A673 (cell line): ENCODE measurements at regions not wholly inside any gene's neighbourhood (a gene's known extent, or its start where the extent isn't known, plus 50 kb on each side); places are given as distances from the start of the nearest gene placed in this dataset.

Experiments used
- BruUV-seq: library from RNA; stranded (reverse); fragments of 400-500 nt; replicated peaks from 2 replicates; lab custom pipeline; 2021; lab: Mats Ljungman, UMichigan
- CTCF ChIA-PET: fragments of 300-600 bp; sonication (Branson Sonifier 250); formaldehyde crosslinking; loops from one replicate; lab custom pipeline; 2022; ENCODE audit warnings: antibody characterized with exemption; lab: Charles Lee
- POLR2A ChIA-PET: fragments of 300-600 bp; sonication (Branson Sonifier 250); formaldehyde crosslinking; loops from one replicate; lab custom pipeline; 2022; ENCODE audit warnings: antibody characterized with exemption; ENCODE audit not compliant: low non-redundant PET; lab: Charles Lee
- DNase-seq: peaks from one replicate; pipeline ENCODE4 v3.0.0-alpha.2; 2015; ENCODE audit warnings: low spot score
- H3K27ac ChIP-seq: fragments of 200-600 bp; sonication (generic); 2 replicates; pipeline ENCODE4 v1.5.1; 2016; ENCODE audit warnings: mixed run types, low read depth, mild to moderate bottlenecking, mixed read lengths, antibody characterized with exemption, low read length; ENCODE audit not compliant: poor library complexity, severe bottlenecking
- H3K27me3 ChIP-seq: fragments of 200-600 bp; sonication (generic); replicated peaks from 2 replicates; pipeline ENCODE4 v1.6.1; 2017; ENCODE audit warnings: mixed run types, low read depth, mild to moderate bottlenecking, mixed read lengths, antibody characterized with exemption, low read length; ENCODE audit not compliant: insufficient read depth, poor library complexity
- H3K36me3 ChIP-seq: fragments of 200-600 bp; sonication (generic); 2 replicates; pipeline ENCODE4 v1.6.1; 2016; ENCODE audit warnings: mixed run types, mild to moderate bottlenecking, mixed read lengths, antibody characterized with exemption, low read length; ENCODE audit not compliant: insufficient read depth, poor library complexity, severe bottlenecking
- H3K4me1 ChIP-seq: fragments of 200-600 bp; sonication (generic); 2 replicates; pipeline ENCODE4 v1.6.1; 2017; ENCODE audit warnings: mixed run types, mild to moderate bottlenecking, mixed read lengths, antibody characterized with exemption, low read length; ENCODE audit not compliant: insufficient read depth, poor library complexity, severe bottlenecking
- H3K4me3 ChIP-seq: fragments of 200-600 bp; sonication (generic); 2 replicates; pipeline ENCODE4 v1.5.1; 2016; ENCODE audit warnings: low read depth, mixed run types, mild to moderate bottlenecking, mixed read lengths, low read length; ENCODE audit not compliant: poor library complexity, severe bottlenecking
- H3K9me3 ChIP-seq: fragments of 200-600 bp; sonication (generic); 2 replicates; pipeline ENCODE4 v1.6.1; 2016; ENCODE audit warnings: mixed run types, low read depth, mild to moderate bottlenecking, mixed read lengths, antibody characterized with exemption, low read length; ENCODE audit not compliant: poor library complexity, severe bottlenecking
- EZH2 ChIP-seq: fragments of 200-600 bp; sonication (generic); IDR thresholded peaks from 2 replicates; pipeline ENCODE4 v1.6.1; 2017; ENCODE audit warnings: borderline replicate concordance, low read depth, mild to moderate bottlenecking, mixed read lengths, antibody characterized with exemption, low read length; ENCODE audit not compliant: poor library complexity, severe bottlenecking
- intact Hi-C: fragments of 100-400 bp; cut with micrococcal nuclease; formaldehyde crosslinking; loops from one replicate; pipeline ENCODE4 v1.10.0; 2022; ENCODE audit not compliant: unreplicated experiment
- TF ChIP-seq, protein P1 (sequence below): fragments of 300-800, 200-600 bp; sonication (generic); conservative IDR thresholded peaks from 2 replicates; pipeline ENCODE4 v1.5.1; 2017; ENCODE audit warnings: low read depth, mild to moderate bottlenecking, antibody characterized with exemption, low read length, moderate library complexity, mixed read lengths

DNA sequence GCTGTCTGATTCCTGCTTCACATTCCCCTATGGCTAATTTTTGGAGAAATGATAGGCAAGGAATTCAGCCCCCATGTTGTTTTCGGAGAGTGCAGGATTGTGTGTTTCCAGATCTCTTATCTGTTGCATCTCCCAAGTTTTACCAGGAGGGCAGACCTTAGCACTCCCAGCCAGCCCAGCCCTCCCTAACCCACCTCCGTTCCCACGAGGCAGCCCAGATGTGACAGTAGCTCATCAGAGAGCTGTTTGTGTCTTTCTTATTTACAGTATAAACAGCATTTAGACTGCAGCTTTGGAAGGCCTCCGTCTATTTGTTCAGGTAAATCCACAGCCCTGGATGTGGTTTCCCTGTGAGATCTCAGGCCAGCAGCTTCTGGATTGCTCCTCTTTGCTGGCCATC, 91.6 kb downstream of the THNSL2 start:
- no peak overlapping the region for H3K4me3 ChIP-seq
- no peak for DNase-seq
- POLR2A ChIA-PET: no interaction called here
- intact Hi-C loops: no loop called here
- no peak overlapping the region for H3K27ac ChIP-seq
- H3K27me3 ChIP-seq: peaks cover 5% of the 10 kb centered on the region
- TF ChIP-seq, protein P1, sequence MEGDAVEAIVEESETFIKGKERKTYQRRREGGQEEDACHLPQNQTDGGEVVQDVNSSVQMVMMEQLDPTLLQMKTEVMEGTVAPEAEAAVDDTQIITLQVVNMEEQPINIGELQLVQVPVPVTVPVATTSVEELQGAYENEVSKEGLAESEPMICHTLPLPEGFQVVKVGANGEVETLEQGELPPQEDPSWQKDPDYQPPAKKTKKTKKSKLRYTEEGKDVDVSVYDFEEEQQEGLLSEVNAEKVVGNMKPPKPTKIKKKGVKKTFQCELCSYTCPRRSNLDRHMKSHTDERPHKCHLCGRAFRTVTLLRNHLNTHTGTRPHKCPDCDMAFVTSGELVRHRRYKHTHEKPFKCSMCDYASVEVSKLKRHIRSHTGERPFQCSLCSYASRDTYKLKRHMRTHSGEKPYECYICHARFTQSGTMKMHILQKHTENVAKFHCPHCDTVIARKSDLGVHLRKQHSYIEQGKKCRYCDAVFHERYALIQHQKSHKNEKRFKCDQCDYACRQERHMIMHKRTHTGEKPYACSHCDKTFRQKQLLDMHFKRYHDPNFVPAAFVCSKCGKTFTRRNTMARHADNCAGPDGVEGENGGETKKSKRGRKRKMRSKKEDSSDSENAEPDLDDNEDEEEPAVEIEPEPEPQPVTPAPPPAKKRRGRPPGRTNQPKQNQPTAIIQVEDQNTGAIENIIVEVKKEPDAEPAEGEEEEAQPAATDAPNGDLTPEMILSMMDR: no peak
- no peak for TF ChIP-seq EZH2
- no peaks in the 10 kb centered on the region for H3K36me3 ChIP-seq
- no peaks in the 10 kb centered on the region for H3K4me1 ChIP-seq
- no TSS peak for BruUV-seq
- no peaks in the 10 kb centered on the region for H3K9me3 ChIP-seq
- CTCF ChIA-PET: no interaction called here

DNA sequence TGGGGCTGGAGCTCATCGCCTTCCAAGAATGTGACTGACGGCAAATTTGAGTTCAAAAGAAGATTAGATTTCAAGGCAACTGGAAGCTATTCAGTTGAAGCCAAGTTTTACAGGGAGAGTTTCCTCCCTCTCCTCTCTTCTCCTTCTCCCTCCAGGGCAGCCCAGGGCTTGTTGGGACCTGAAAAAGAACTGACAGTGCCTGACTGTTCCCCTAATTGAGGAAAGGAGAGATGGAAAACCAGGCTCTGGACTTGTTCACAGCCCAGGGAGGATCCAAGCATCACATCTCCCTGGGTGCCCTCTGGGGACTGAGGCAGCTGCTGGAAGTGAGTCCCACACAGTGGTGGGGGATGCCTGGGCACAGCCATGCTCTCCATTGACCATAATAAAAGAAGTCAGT, 88.1 kb downstream of the THNSL2 start:
- TF ChIP-seq, protein P1: no peak
- no peak for TF ChIP-seq EZH2
- no peaks in the 10 kb centered on the region for H3K9me3 ChIP-seq
- ChIA-PET POLR2A (no interaction called here), CTCF (no interaction called here)
- BruUV-seq: no TSS peak
- peak; percentile 4 for DNase-seq
- H3K36me3 ChIP-seq: no peaks in the 10 kb centered on the region
- intact Hi-C loops: no loop called here
- H3K4me1 ChIP-seq: no peaks in the 10 kb centered on the region
- no peak overlapping the region for H3K27ac ChIP-seq
- peaks cover 5% of the 10 kb centered on the region for H3K27me3 ChIP-seq
- H3K4me3 ChIP-seq: no peak overlapping the region

DNA sequence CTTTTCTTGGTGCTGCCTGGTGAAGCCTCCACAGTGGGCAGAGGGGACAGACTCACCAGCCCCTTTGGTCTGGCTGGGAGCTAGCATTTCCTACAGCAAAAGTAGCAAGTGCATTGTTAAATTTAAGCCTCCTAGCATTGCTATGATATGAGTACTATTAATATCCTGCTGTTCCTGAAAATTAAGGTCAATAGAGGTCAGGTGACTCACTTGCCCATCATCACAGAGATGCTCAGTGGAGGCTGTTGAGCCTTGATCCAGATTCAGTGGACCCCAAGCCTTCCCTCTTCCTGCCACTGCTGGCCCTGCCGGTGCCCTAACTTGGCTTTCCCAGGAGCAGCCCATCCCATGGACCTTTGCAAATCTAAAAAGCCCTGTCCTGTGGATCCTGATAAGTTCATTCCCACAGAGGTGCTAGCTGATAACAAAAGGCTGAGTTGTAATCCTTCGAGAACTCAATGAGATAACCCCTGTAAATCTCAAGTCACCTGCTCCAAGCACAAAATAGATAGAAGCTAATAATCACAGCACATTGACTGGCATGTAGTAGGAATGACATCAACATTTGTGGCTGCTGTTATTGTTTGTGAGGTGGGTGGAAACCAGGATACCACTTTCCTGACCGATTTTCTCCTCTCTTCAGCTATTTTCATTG, 84.4 kb downstream of the THNSL2 start:
- peaks cover 5% of the 10 kb centered on the region for H3K27me3 ChIP-seq
- TF ChIP-seq EZH2: no peak
- TF ChIP-seq, protein P1: no peak
- ChIA-PET CTCF (no interaction called here), POLR2A (no interaction called here)
- H3K36me3 ChIP-seq: no peaks in the 10 kb centered on the region
- intact Hi-C loops: no loop called here
- H3K27ac ChIP-seq: no peak overlapping the region
- H3K4me1 ChIP-seq: no peaks in the 10 kb centered on the region
- no peak overlapping the region for H3K4me3 ChIP-seq
- no peaks in the 10 kb centered on the region for H3K9me3 ChIP-seq
- BruUV-seq: no TSS peak
- DNase-seq: no peak
